H1 (cell line): ENCODE measurements at regions not wholly inside any gene's neighbourhood (a gene's known extent, or its start where the extent isn't known, plus 50 kb on each side); places are given as distances from the start of the nearest gene placed in this dataset.

Experiments
- CTCF ChIA-PET: fragments of 300-600 bp; sonication (Branson Sonifier 250); formaldehyde crosslinking; loops from one replicate; lab custom pipeline; 2021; ENCODE audit not compliant: partially characterized antibody; lab: Charles Lee
- POLR2A ChIA-PET: fragments of 300-600 bp; sonication (Branson Sonifier 250); formaldehyde crosslinking; loops from one replicate; lab custom pipeline; 2021; ENCODE audit warnings: inconsistent platforms; ENCODE audit not compliant: partially characterized antibody; lab: Charles Lee
- DNase-seq, 2 experiments: peaks; one replicate each; pipeline versions ENCODE4 v3.0.0 to v3.0.0-alpha.2; 2010 to 2022; ENCODE audit warnings: low spot score in 2 of 2, low read depth in 1 of 2, mixed read lengths in 1 of 2
- FAIRE-seq: peaks from 2 replicates; lab custom pipeline; 2011; peaks lifted over from hg19 to GRCh38; lab: Jason Lieb, UNC
- H2AFZ ChIP-seq: 2 replicates; pipeline ENCODE4 v1.8.1; 2012; ENCODE audit warnings: low read length, inconsistent platforms
- H2AK5ac ChIP-seq: 2 replicates; pipeline ENCODE4 v1.6.1; 2013; ENCODE audit warnings: low read depth, low read length
- H2BK120ac ChIP-seq: replicated peaks from 2 replicates; pipeline ENCODE3; 2013; ENCODE audit warnings: low read depth, low read length, inconsistent platforms
- H2BK12ac ChIP-seq: 2 replicates; pipeline ENCODE4 v1.6.1; 2013; ENCODE audit warnings: low read depth, low read length
- H2BK15ac ChIP-seq: 2 replicates; pipeline ENCODE4 v1.6.1; 2013; ENCODE audit warnings: low read length
- H2BK20ac ChIP-seq: 2 replicates; pipeline ENCODE4 v1.6.1; 2013; ENCODE audit warnings: low read length
- H2BK5ac ChIP-seq: 2 replicates; pipeline ENCODE4 v1.6.1; 2013; ENCODE audit warnings: low read depth, low read length
- H3K14ac ChIP-seq: 2 replicates; pipeline ENCODE4 v1.6.1; 2013; ENCODE audit warnings: inconsistent platforms; ENCODE audit not compliant: insufficient read length
- H3K18ac ChIP-seq: 2 replicates; pipeline ENCODE4 v1.6.1; 2013; ENCODE audit warnings: low read length; ENCODE audit errors: extremely low read depth
- H3K23ac ChIP-seq: 2 replicates; pipeline ENCODE4 v1.6.1; 2013; ENCODE audit warnings: inconsistent platforms; ENCODE audit not compliant: insufficient read length
- H3K23me2 ChIP-seq: 2 replicates; pipeline ENCODE4 v1.6.1; 2013; ENCODE audit warnings: low read depth, low read length
- H3K27ac ChIP-seq: 2 replicates; pipeline ENCODE4 v1.6.1; 2011; ENCODE audit warnings: low read depth, low read length, inconsistent platforms
- H3K27me3 ChIP-seq, 4 experiments: replicated peaks in 1 of 4; 1 replicate in 1 of 4; 2 replicates in 3 of 4; pipeline versions ENCODE4 v1.6.1 to v1.8.1; 2011 to 2013; ENCODE audit warnings: low read length in 3 of 4, mild to moderate bottlenecking in 3 of 4, inconsistent platforms in 2 of 4, mixed read lengths in 2 of 4, moderate library complexity in 1 of 4; ENCODE audit not compliant: control insufficient read depth in 3 of 4, insufficient read depth in 3 of 4; ENCODE audit errors: extremely low read depth in 1 of 4
- H3K36me3 ChIP-seq, 4 experiments: 2 replicates each; pipeline versions ENCODE4 v1.6.1 to v1.8.1; 2011 to 2013; ENCODE audit warnings: mild to moderate bottlenecking in 4 of 4, low read length in 3 of 4, moderate library complexity in 2 of 4, control low read depth in 1 of 4, inconsistent platforms in 1 of 4; ENCODE audit not compliant: insufficient read depth in 4 of 4, control insufficient read depth in 2 of 4
- H3K4ac ChIP-seq: replicated peaks from 2 replicates; pipeline ENCODE3; 2013; ENCODE audit warnings: low read length, low read depth, mixed read lengths, inconsistent platforms; ENCODE audit not compliant: insufficient read length
- H3K4me1 ChIP-seq, 4 experiments: replicated peaks in 1 of 4; 1 replicate in 1 of 4; 2 replicates in 3 of 4; pipeline versions ENCODE4 v1.6.1 to v1.8.1; 2011 to 2013; ENCODE audit warnings: low read length in 3 of 4, inconsistent platforms in 2 of 4, mixed read lengths in 1 of 4; ENCODE audit not compliant: insufficient read depth in 4 of 4, control insufficient read depth in 3 of 4
- H3K4me2 ChIP-seq, 2 experiments: 2 replicates each; pipeline versions ENCODE4 v1.6.1 to v1.8.1; 2011 to 2013; ENCODE audit warnings: low read depth in 2 of 2, low read length in 2 of 2, control low read depth in 1 of 2, inconsistent platforms in 1 of 2, mild to moderate bottlenecking in 1 of 2; ENCODE audit not compliant: insufficient read depth in 1 of 2
- H3K4me3 ChIP-seq, 4 experiments: fragments of 200-600, 300-600 bp in 1 of 4; sonication (generic), shearing (Covaris generic), sonication (Bioruptor Twin) in 1 of 4; 2 replicates each; pipeline versions ENCODE4 v1.5.1 to v1.8.1; 2011 to 2016; ENCODE audit warnings: low read length in 4 of 4, low read depth in 3 of 4, control low read depth in 2 of 4, inconsistent platforms in 2 of 4, mild to moderate bottlenecking in 2 of 4, mixed read lengths in 1 of 4, moderate library complexity in 1 of 4; ENCODE audit not compliant: insufficient read depth in 2 of 4; ENCODE audit errors: extremely low read depth in 1 of 4
- H3K56ac ChIP-seq: replicated peaks from 2 replicates; pipeline ENCODE3; 2013; ENCODE audit warnings: low read depth, mild to moderate bottlenecking, mixed read lengths, low read length, inconsistent platforms; ENCODE audit not compliant: insufficient read length
- H3K79me1 ChIP-seq: 2 replicates; pipeline ENCODE4 v1.6.1; 2013; ENCODE audit warnings: low read depth, low read length, control low read depth
- H3K79me2 ChIP-seq, 2 experiments: 2 replicates each; pipeline versions ENCODE4 v1.6.1 to v1.8.1; 2012 to 2013; ENCODE audit warnings: low read length in 2 of 2, mild to moderate bottlenecking in 2 of 2, inconsistent platforms in 1 of 2; ENCODE audit not compliant: insufficient read depth in 2 of 2, control insufficient read depth in 1 of 2
- H3K9ac ChIP-seq, 4 experiments: replicated peaks in 1 of 4; 1 replicate in 1 of 4; 2 replicates in 3 of 4; pipeline versions ENCODE4 v1.6.1 to v1.8.1; 2011 to 2013; ENCODE audit warnings: low read depth in 3 of 4, low read length in 3 of 4, control low read depth in 2 of 4, mild to moderate bottlenecking in 2 of 4, moderate library complexity in 2 of 4, inconsistent platforms in 1 of 4; ENCODE audit errors: extremely low read depth in 1 of 4
- H3K9me3 ChIP-seq, 2 experiments: 2 replicates each; pipeline versions ENCODE4 v1.6.1 to v1.8.1; 2012 to 2013; ENCODE audit warnings: mild to moderate bottlenecking in 2 of 2, moderate library complexity in 2 of 2, control low read depth in 1 of 2, inconsistent platforms in 1 of 2, low read depth in 1 of 2, low read length in 1 of 2, mixed read lengths in 1 of 2; ENCODE audit not compliant: insufficient read depth in 2 of 2
- H4K20me1 ChIP-seq, 2 experiments: replicated peaks in 1 of 2; 2 replicates each; pipeline versions ENCODE3 to v1.8.1; 2011 to 2013; ENCODE audit warnings: inconsistent platforms in 2 of 2, low read length in 2 of 2, mild to moderate bottlenecking in 1 of 2; ENCODE audit not compliant: insufficient read depth in 2 of 2, control insufficient read depth in 1 of 2
- H4K5ac ChIP-seq: 2 replicates; pipeline ENCODE4 v1.6.1; 2013; ENCODE audit warnings: low read length, low read depth, mixed read lengths, inconsistent platforms; ENCODE audit not compliant: insufficient read length
- H4K8ac ChIP-seq: 2 replicates; pipeline ENCODE4 v1.8.0; 2013; ENCODE audit warnings: mild to moderate bottlenecking, moderate library complexity, low read length, inconsistent platforms; ENCODE audit not compliant: insufficient read depth; ENCODE audit errors: extremely low read depth
- H4K91ac ChIP-seq: replicated peaks from 2 replicates; pipeline ENCODE3; 2013; ENCODE audit warnings: low read length, mixed read lengths, inconsistent platforms; ENCODE audit not compliant: insufficient read length
- CTBP2 ChIP-seq: IDR thresholded peaks from 2 replicates; pipeline ENCODE4 v1.7.0; 2011; ENCODE audit warnings: borderline replicate concordance, mild to moderate bottlenecking, moderate library complexity, mixed read lengths, low read length; ENCODE audit not compliant: insufficient read depth, insufficient read length
- FOSL1 ChIP-seq: IDR thresholded peaks from 2 replicates; pipeline ENCODE4 v1.6.1; 2011; ENCODE audit warnings: mild to moderate bottlenecking, low read depth, low read length, moderate library complexity; ENCODE audit not compliant: insufficient read depth
- GTF2F1 ChIP-seq: IDR thresholded peaks from 2 replicates; pipeline ENCODE4 v1.6.1; 2012; ENCODE audit warnings: low read depth, low read length, improper control_type of control experiment, borderline replicate concordance
- MAFK ChIP-seq: IDR thresholded peaks from 2 replicates; pipeline ENCODE4 v1.6.1; 2012; ENCODE audit warnings: low read depth, mild to moderate bottlenecking, improper control_type of control experiment, low read length
- SUZ12 ChIP-seq: fragments of 200-600 bp; sonication (generic); IDR thresholded peaks from 2 replicates; pipeline ENCODE4 v1.6.1; 2012; ENCODE audit warnings: mild to moderate bottlenecking, inconsistent platforms, low read length, moderate library complexity, mixed read lengths
- TCF12 ChIP-seq: IDR thresholded peaks from 2 replicates; pipeline ENCODE4 v1.6.1; 2011; ENCODE audit warnings: low read depth, mild to moderate bottlenecking, low read length
- ZNF274 ChIP-seq: IDR thresholded peaks from 2 replicates; pipeline ENCODE4 v1.7.0; 2012; ENCODE audit warnings: low read length, borderline replicate concordance; ENCODE audit errors: extremely low read depth
- WGBS, 2 experiments: shearing (Covaris generic) in 1 of 2; methylation state at CpG; one replicate each; pipeline versions ENCODE4 v1.1.6 to v1.1.7; 2013 to 2015; ENCODE audit warnings: low lambda C conversion rate in 2 of 2, mixed read lengths in 2 of 2, inconsistent platforms in 1 of 2, low coverage in 1 of 2, missing lambda C conversion rate in 1 of 2; ENCODE audit not compliant: insufficient replicate concordance in 2 of 2, insufficient coverage in 1 of 2, insufficient read length in 1 of 2; ENCODE audit errors: extremely low coverage in 1 of 2, missing lambda C conversion rate in 1 of 2; 5-methylcytosine and 5-hydroxymethylcytosine counted together
- TF ChIP-seq, protein P1 (sequence below): IDR thresholded peaks from 2 replicates; pipeline ENCODE4 v1.6.1; 2011; ENCODE audit warnings: low read length, improper control_type of control experiment

DNA sequence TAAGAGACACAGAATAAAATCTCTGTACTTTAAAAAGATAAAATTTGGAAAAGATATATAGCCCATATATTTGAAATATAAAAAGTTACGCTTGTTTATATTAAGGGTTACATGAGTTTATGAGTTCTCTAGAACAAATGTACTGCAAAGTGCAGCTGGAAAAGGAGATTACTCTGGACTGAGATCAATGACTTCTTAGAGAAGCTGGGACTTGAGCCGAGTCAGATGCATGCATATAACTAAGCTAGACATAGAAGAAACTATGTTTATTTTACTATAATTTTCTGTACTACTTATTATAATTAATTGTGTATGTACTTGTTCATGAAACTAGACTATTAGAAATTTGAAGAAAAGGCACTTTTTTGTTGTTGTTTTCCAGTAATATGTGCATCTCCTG lies 170.3 kb upstream of the NXPH2 start:
- Histone ChIP-seq H2AFZ (no peak overlapping the region), H3K79me1 (no peaks in the 10 kb centered on the region), H3K23ac (no peak overlapping the region), H2BK15ac (no peak overlapping the region), H3K4me1 (no peaks in the 10 kb centered on the region), H3K4ac (no peak overlapping the region), H3K14ac (no peak overlapping the region), H3K18ac (no peak overlapping the region), H2BK20ac (no peak overlapping the region), H3K9ac (no peak overlapping the region), H3K56ac (no peak overlapping the region), H4K5ac (no peak overlapping the region), H2BK120ac (no peak overlapping the region)
- POLR2A ChIA-PET, result no interaction called here
- DNase-seq, result no peak
- 93% methylated on average over 2 of the region's 2 CpGs; no CpG with 5 or more reads in 1 of the 2 experiments for WGBS, 2 experiments
- TF ChIP-seq, protein P1, sequence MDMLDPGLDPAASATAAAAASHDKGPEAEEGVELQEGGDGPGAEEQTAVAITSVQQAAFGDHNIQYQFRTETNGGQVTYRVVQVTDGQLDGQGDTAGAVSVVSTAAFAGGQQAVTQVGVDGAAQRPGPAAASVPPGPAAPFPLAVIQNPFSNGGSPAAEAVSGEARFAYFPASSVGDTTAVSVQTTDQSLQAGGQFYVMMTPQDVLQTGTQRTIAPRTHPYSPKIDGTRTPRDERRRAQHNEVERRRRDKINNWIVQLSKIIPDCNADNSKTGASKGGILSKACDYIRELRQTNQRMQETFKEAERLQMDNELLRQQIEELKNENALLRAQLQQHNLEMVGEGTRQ, result no peak
- no peak for TF ChIP-seq GTF2F1
- no peak for TF ChIP-seq SUZ12
- no peak for TF ChIP-seq CTBP2
- no peak for TF ChIP-seq MAFK
- TF ChIP-seq ZNF274, result no peak
- TF ChIP-seq TCF12, result no peak
- TF ChIP-seq FOSL1, result no peak
- TF ChIP-seq, all 59 proteins: peak for 0
- Histone ChIP-seq H2BK5ac (no peak overlapping the region), H3K23me2 (no peaks in the 10 kb centered on the region), H4K91ac (no peak overlapping the region), H4K8ac (no peak overlapping the region), H4K20me1 (no peaks in the 10 kb centered on the region), H2BK12ac (no peak overlapping the region), H3K27me3 (no peaks in the 10 kb centered on the region), H3K36me3 (no peaks in the 10 kb centered on the region), H2AK5ac (no peak overlapping the region), H3K4me3 (no peak overlapping the region), H3K79me2 (no peaks in the 10 kb centered on the region), H3K27ac (no peak overlapping the region), H3K9me3 (peaks cover 6 to 8% of the 10 kb centered on the region in 2 experiments), H3K4me2 (no peak overlapping the region)
- CTCF ChIA-PET, result interaction anchor here (1.4 kb wide), 1 partner anchor 354 kb away, joined by 3 read pairs; no protein-coding TSS in a partner anchor
- FAIRE-seq, result no peak
